ENCODE measurements at regions not wholly inside any gene's neighbourhood (a gene's known extent, or its start where the extent isn't known, plus 50 kb on each side); places are given as distances from the start of the nearest gene placed in this dataset.
A peak's percentile ranks its signal among the peaks of the same experiment; 100 is the strongest.
"Not testable (repeated sequence)": the region's sequence is repeated elsewhere in the genome, so short reads cannot be mapped to it uniquely, and the experiment has no call there.

GRCh38 chr17:20823905-20824304, 218.9 kb downstream of the USP22 start:
- no peak for DNase-seq
- no peak overlapping the region for H3K4me3 ChIP-seq (ENCODE audit: low read depth, low read length)
- no peak for TF ChIP-seq CTCF (IDR thresholded peaks at IDR 0.05; ENCODE audit: low read depth, low read length, missing control alignments)
- in situ Hi-C loops (cut with HindIII; ENCODE audit: low pct_ligation_motif_present, low sequenced_read_pairs), result no loop called here
- H3K27ac ChIP-seq, result no peak overlapping the region
- H3K27me3 ChIP-seq (replicated peaks), result no peaks in the 10 kb centered on the region
- no peaks in the 10 kb centered on the region for H3K36me3 ChIP-seq (replicated peaks)

- Histone ChIP-seq H3K4me3 (ENCODE audit: low read depth, low read length) (no peak overlapping the region), H3K36me3 (replicated peaks) (no peaks in the 10 kb centered on the region), H3K27ac (no peak overlapping the region), H3K27me3 (replicated peaks) (no peaks in the 10 kb centered on the region)
- DNase-seq, result no peak
- TF ChIP-seq CTCF (IDR thresholded peaks at IDR 0.05; ENCODE audit: low read depth, low read length, missing control alignments), result no peak
- in situ Hi-C loops (cut with HindIII; ENCODE audit: low pct_ligation_motif_present, low sequenced_read_pairs), result no loop called here
These were observed 217.3 kb downstream of the USP22 start for GRCh38 chr17:20825539-20825938.

GRCh38 chr17:20840453-20840852, 202.4 kb downstream of the USP22 start:
- H3K27ac ChIP-seq; H3K27me3 ChIP-seq (replicated peaks); H3K4me3 ChIP-seq (ENCODE audit: low read depth, low read length); DNase-seq; in situ Hi-C loops (cut with HindIII; ENCODE audit: low pct_ligation_motif_present, low sequenced_read_pairs); H3K36me3 ChIP-seq (replicated peaks): not testable (repeated sequence)

- H3K4me3 ChIP-seq (ENCODE audit: low read depth, low read length); H3K27me3 ChIP-seq (replicated peaks); in situ Hi-C loops (cut with HindIII; ENCODE audit: low pct_ligation_motif_present, low sequenced_read_pairs): not testable (repeated sequence)
These were observed 201.6 kb downstream of the USP22 start for GRCh38 chr17:20840987-20841865.

GRCh38 chr17:20842012-20842411, 200.8 kb downstream of the USP22 start:
- H3K4me3 ChIP-seq (ENCODE audit: low read depth, low read length); H3K36me3 ChIP-seq (replicated peaks); H3K27ac ChIP-seq; DNase-seq; H3K27me3 ChIP-seq (replicated peaks); in situ Hi-C loops (cut with HindIII; ENCODE audit: low pct_ligation_motif_present, low sequenced_read_pairs): not testable (repeated sequence)

More at GRCh38 chr17:20840987-20841865, 201.6 kb downstream of the USP22 start:
- not testable (repeated sequence) for H3K36me3 ChIP-seq (replicated peaks); H3K27ac ChIP-seq; DNase-seq

GRCh38 chr17:20843261-20843660, 199.6 kb downstream of the USP22 start:
- DNase-seq; in situ Hi-C loops (cut with HindIII; ENCODE audit: low pct_ligation_motif_present, low sequenced_read_pairs); H3K27ac ChIP-seq; H3K4me3 ChIP-seq (ENCODE audit: low read depth, low read length); H3K27me3 ChIP-seq (replicated peaks); H3K36me3 ChIP-seq (replicated peaks): not testable (repeated sequence)

GRCh38 chr17:20843799-20844553, 198.8 kb downstream of the USP22 start:
- DNase-seq, result not testable (repeated sequence)

GRCh38 chr17:20848869-20849443, 193.9 kb downstream of the USP22 start:
- H3K4me3 ChIP-seq (ENCODE audit: low read depth, low read length); in situ Hi-C loops (cut with HindIII; ENCODE audit: low pct_ligation_motif_present, low sequenced_read_pairs); H3K27ac ChIP-seq; H3K36me3 ChIP-seq (replicated peaks): not testable (repeated sequence)
- H3K27me3 ChIP-seq (replicated peaks), result peaks cover 10% of the 10 kb centered on the region
- DNase-seq, result peak; percentile 6
- TF ChIP-seq CTCF (IDR thresholded peaks at IDR 0.05; ENCODE audit: low read depth, low read length, missing control alignments), result peak; percentile 42

More at GRCh38 chr17:20843799-20844553, 198.8 kb downstream of the USP22 start:
- H3K27me3 ChIP-seq (replicated peaks); H3K36me3 ChIP-seq (replicated peaks); H3K27ac ChIP-seq; in situ Hi-C loops (cut with HindIII; ENCODE audit: low pct_ligation_motif_present, low sequenced_read_pairs); H3K4me3 ChIP-seq (ENCODE audit: low read depth, low read length): not testable (repeated sequence)

- H3K27ac ChIP-seq; in situ Hi-C loops (cut with HindIII; ENCODE audit: low pct_ligation_motif_present, low sequenced_read_pairs); H3K36me3 ChIP-seq (replicated peaks): not testable (repeated sequence)
- peak; percentile 6 for DNase-seq
- H3K27me3 ChIP-seq (replicated peaks), result peaks cover 12% of the 10 kb centered on the region
- peak overlapping the region; percentile 43 for H3K4me3 ChIP-seq (ENCODE audit: low read depth, low read length)
These were observed 191.1 kb downstream of the USP22 start for GRCh38 chr17:20851591-20852238.

Measured in brain microvascular endothelial cell (primary cell).